NCI-H1436 (cell line): ENCODE measurements at regions not wholly inside any gene's neighbourhood (a gene's known extent, or its start where the extent isn't known, plus 50 kb on each side); places are given as distances from the start of the nearest gene placed in this dataset.

ENCODE experiments used
- DNase-seq: peaks from one replicate; lab custom pipeline; 2025; lab: John Stamatoyannopoulos, UW

DNA sequence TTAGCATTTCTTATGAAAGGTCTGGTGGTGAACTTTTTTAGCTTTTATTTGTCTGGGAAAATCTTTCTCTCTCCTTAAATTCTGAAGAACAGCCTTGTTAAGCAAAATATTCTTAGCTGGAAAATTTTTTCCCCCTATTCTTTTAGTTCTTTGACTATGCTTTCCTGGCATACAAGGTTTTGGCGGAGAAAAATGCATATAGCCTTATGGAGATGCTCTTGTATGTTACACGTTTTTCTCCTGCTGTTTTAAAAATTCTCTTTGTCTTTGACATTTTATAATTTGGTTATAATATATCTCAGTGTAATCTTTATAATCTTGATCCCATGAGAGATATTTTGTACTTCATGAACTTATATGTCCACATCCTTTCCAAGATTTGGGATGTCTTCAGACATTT lies 1190.4 kb upstream of the ZEB2 start:
- no peak for DNase-seq

DNA sequence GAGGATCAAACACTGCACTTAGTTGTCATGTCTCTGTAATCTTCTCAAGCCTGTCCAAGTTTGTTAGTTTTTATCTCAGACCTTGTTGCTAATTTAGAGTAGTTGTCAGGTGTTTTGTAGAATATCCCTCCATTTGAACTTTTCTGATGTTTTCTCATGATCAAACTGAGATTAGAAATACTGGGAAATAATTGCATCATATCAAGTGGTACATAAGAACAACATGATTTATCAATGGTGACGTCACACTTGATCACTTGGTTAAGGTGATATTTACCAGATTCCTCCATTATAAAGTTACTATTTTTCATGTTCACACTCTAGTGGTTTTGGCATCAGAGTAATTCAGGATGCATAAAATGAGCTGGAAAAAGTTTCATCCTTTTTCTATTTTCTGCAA lies 1182.4 kb upstream of the ZEB2 start:
- no peak for DNase-seq

DNA sequence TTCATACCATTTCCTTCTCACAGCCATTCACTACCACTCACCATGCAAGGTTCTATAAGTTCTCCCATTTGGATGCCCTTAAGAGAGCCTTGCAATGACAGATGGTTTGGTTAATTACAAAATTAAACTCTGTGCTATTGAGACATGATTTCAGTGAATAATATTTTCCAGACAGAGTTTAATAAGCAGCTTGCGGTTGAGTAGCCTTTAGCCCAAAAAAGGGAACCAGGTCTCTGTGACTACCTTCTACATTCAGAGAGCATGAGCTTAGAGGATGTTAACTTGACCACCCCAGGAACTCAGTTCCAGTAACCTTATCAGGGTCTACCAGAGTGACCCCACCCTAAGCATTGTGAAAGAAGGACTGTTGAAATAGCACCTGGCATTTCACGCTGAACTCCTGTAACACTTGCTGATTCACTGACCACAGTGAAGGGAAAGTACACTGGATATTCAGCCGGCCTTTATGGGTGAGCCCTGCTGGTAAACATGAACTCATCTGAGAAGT lies 1173.1 kb upstream of the ZEB2 start:
- DNase-seq: no peak

- DNase-seq: no peak
These were observed 1171.7 kb upstream of the ZEB2 start for GRCh38 chr2:145691659-145692058.

- DNase-seq: no peak
These were observed 1170.4 kb upstream of the ZEB2 start for GRCh38 chr2:145690183-145690778.

- no peak for DNase-seq
These were observed 1169.4 kb upstream of the ZEB2 start for GRCh38 chr2:145689277-145689676.

GRCh38 chr2:145688156-145688555 lies 1168.2 kb upstream of the ZEB2 start:
- no peak for DNase-seq

DNA sequence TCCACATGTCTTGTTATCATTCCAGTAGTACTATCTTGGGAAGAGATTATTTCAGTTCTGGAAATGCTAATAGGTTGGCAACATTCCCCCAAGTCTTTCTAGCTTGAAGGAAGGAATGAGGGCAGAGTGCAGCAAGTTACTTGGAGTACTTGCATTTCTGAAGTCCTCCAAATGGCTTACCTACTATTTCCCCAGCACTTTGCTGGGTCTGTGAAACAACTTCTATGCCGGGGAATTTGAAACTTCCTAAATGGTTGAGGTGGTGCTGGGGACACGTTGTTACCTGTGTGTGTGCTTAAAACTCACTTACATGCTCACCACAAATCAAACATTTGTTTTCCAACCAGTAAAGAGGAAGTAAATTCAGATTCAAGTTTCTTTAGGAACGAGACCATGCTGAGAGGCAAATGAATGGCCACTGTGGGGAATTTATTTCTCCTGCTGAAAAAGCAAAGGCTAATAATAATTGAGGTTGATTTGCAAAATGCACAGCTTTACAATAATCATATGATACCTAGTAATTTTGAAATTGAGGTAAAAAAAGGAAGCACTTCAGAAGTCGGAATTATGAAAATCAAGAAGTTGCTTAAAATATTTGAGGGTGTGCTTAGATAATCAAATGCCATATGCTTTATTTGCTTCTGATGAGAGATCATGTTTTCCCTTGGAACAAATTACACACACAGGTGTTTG lies 1167.7 kb upstream of the ZEB2 start:
- DNase-seq: no peak

DNA sequence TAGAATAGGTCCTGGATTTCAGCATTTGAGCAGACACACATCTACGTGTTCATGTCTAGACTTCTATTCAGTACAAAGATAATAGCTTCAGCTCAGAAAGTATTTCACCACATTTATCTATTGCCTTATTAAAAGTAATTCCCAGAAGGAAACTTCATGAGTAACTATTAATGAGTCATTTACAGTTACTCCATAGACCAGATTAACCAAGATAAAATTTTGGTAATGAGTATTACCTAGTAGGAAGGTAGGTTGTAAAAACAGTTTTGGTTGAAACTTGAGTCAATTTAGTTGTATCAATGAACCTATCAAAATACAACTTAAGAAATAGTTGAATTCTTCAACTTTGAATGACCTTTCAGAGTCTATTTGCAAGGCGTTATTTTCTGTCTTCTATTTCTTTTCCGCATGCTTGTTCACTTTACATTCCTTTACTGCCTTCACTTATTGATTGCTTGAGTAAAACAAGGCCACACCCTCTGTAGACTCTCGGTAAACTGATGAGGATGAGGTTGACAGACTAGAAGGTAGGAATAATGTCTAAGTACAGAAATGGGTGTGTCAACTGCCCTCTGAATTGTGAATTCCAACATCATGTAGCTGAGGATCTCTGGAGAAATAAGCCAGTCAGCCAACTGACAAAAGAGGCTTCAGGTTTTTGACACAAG lies 1165.6 kb upstream of the ZEB2 start:
- no peak for DNase-seq

- no peak for DNase-seq
These were observed 1162.7 kb upstream of the ZEB2 start for GRCh38 chr2:145682546-145683157.

DNA sequence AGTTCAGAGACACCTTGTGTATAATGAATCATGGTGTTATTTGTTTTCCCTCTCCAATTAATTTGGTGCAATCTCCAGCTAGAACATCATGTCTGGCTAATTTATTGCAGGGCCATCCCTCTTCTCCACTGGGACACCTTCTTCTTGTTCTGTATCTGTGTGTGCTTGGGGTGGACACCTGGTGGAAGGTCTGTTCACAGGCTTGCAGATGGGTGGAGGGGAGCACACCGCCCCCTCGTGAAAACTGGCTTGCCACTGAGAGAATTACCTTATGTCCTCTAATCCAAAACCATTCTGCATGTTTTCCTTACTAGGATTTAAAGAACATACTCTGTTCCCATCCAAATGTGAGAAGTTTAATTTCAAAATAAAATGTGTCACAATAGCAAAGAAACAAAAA lies 1160.4 kb upstream of the ZEB2 start:
- DNase-seq: no peak

DNA sequence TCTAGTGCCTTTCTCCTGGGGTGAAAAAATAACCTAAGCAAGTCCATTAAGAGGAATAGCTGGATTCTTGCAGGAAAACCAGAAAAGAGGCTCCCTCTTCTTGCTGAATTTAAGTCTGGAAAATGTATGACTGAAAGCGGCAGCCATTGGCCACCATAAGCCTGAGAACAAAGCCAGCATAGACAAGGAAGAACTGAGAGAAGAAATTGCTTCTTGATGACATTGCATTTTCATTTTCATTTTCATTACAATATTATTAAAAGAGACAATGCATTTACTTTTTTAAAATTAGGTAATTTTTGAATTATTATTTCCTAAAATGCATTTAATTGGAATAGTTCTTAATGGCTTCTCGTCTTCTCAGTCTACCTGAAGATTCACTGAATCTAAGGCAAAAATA lies 1157.5 kb upstream of the ZEB2 start:
- no peak for DNase-seq

DNA sequence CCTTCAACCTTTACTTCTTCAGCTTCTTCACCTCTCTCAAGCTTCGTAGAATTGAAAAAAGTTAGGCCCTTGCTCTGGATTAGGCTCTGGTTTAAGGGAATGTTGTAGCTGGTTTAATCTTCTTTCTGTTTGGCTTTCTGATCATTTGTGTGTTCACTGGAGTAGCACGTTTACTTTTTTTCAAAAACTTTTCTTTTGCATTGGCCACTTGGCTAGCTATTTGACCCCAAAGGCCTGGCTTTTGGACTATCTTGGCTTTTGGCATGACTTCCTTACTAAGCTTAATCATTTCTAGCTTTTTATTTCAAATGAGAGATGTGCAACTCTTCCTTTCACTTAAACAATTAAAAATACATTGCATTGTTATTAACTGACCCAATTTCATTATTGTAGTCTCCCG lies 1154.8 kb upstream of the ZEB2 start:
- DNase-seq: no peak

- DNase-seq: no peak
These were observed 1149.4 kb upstream of the ZEB2 start for GRCh38 chr2:145669301-145669700.

GRCh38 chr2:145666552-145666951 lies 1146.6 kb upstream of the ZEB2 start:
- DNase-seq: no peak

- DNase-seq: no peak
These were observed 1137.3 kb upstream of the ZEB2 start for GRCh38 chr2:145657265-145657664.

GRCh38 chr2:145655165-145655765 lies 1135.3 kb upstream of the ZEB2 start:
- DNase-seq: no peak

DNA sequence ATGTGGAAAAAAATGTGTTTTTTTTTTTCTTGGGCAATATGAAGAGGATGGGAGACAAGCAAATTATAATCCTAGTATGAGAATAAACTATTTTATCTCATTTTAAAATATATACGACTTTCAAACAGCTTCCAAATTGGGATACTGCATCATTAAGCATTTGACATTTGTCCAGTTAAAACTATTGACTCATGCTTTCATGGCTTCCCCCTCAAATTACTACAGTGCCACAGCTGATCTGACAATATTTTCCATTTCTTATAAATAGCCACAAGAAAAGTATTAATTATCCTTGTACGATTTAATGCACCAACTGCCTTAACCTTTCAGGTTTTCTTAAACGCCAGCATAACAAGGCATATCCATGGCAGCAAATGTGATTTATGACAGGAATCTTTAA lies 1134.8 kb upstream of the ZEB2 start:
- no peak for DNase-seq

DNA sequence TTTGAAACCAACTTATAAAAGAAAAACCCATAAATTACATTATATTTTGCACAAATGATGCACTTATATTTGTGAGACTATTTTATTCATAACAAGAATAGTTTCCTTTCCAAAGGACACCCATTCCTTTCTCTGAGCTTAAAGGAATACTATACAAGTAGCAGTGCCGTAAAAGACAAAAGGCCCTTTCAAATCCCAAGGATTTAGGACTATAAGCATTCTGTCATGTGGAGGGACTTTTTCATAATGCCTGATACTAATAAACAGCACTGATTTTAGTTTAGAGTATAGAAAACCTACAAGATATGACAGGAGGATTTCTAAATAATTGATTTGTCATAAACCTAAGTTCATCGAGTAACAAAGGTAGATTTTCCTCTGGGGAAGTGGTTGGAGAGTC lies 1134.2 kb upstream of the ZEB2 start:
- DNase-seq: no peak

DNA sequence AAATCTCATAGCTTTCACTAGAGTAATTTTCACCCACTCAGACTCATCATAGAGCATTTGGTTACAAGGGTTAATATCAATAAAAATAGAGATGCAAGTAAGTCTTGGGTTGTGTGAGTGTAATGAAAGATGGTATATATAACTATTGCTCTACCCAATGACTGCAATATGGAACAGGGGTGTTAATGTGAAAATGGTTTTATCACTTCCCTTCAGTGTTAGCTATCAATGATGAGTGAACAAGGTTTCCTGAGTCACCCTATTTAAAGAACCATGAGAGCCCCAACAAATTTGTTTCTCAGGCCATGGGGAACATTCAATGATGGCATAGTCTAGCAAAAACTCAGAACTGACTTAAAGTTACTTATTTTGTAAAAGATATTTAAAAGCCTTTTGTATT lies 1133.6 kb upstream of the ZEB2 start:
- no peak for DNase-seq

DNA sequence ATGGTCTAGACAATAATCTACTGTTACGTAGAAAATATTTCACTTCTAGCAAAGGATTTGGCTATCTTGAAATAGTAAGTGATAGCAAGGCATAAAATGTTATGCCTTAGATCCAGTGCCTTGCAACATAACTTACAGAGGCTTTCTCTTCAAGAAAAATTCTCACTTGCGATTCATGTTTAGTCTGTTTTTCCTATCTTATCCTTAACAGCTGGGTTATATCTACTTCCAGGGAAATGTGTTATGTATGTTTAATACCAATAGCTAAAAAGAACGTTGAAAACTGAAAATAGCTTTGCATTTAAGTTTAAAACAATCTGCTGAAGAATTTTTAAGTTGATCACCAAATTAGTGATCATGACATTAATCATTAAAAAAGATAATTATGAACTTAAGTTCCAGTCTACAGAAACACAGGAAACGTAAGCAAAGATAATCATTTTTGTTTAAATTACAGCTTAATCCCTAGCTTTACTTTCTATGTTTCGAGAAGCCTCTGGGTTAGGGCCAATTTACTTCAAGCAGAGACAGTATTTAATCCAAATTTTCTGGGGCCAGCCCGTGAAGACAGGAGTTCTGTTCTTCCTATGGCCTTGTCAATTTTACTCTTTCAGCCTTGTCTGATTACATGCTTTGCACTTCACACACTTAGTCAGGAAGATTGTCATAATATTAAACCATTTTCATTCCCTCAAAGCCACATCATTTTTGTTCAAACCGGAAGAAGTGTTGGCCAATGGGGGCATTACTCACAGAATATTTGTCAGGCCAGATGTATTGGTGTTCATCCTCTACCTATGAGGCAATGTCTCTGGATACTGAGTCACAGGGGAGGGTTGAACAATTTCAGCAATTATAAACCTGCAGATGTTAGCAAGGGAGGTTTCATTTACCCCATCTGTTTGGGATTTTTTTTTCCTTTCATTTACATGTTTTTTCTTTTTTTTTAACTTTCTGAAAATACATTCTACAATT lies 1132.9 kb upstream of the ZEB2 start:
- DNase-seq: no peak
